Medulla oblongata (tissue), 1 donor: ENCODE measurements at regions not wholly inside any gene's neighbourhood (a gene's known extent, or its start where the extent isn't known, plus 50 kb on each side); places are given as distances from the start of the nearest gene placed in this dataset.

Experiments
- DNase-seq: peaks from one replicate; pipeline ENCODE4 v3.0.0-alpha.2; 2015; ENCODE audit errors: extremely low spot score

GRCh38 chr12:22990501-22990900 lies 365.5 kb downstream of the ETNK1 start:
- no peak for DNase-seq

GRCh38 chr12:22991250-22991844 lies 366.4 kb downstream of the ETNK1 start:
- no peak for DNase-seq

- DNase-seq: no peak
Measured at GRCh38 chr12:22993609-22994315, 368.8 kb downstream of the ETNK1 start.

- DNase-seq: no peak
Measured at GRCh38 chr12:22994316-22994675, 369.3 kb downstream of the ETNK1 start.

- no peak for DNase-seq
Measured at GRCh38 chr12:23001487-23001886, 376.5 kb downstream of the ETNK1 start.

- DNase-seq: no peak
Measured at GRCh38 chr12:23002381-23002780, 377.4 kb downstream of the ETNK1 start.

GRCh38 chr12:23004473-23005020 lies 379.6 kb downstream of the ETNK1 start:
- no peak for DNase-seq

GRCh38 chr12:23005387-23005786 lies 380.4 kb downstream of the ETNK1 start:
- DNase-seq: no peak

- no peak for DNase-seq
Measured at GRCh38 chr12:23006413-23006812, 381.4 kb downstream of the ETNK1 start.

GRCh38 chr12:23008623-23009022 lies 383.7 kb downstream of the ETNK1 start:
- DNase-seq: no peak

GRCh38 chr12:23014749-23015148 lies 389.8 kb downstream of the ETNK1 start:
- no peak for DNase-seq

GRCh38 chr12:23025372-23026016 lies 400.5 kb downstream of the ETNK1 start:
- no peak for DNase-seq

- no peak for DNase-seq
Measured at GRCh38 chr12:23028158-23028802, 403.3 kb downstream of the ETNK1 start.

- DNase-seq: no peak
Measured at GRCh38 chr12:23029185-23029584, 404.2 kb downstream of the ETNK1 start.

- no peak for DNase-seq
Measured at GRCh38 chr12:23039834-23040233, 414.9 kb downstream of the ETNK1 start.

- DNase-seq: no peak
Measured at GRCh38 chr12:23041774-23042173, 416.8 kb downstream of the ETNK1 start.

GRCh38 chr12:23043646-23044045 lies 418.7 kb downstream of the ETNK1 start:
- no peak for DNase-seq

- no peak for DNase-seq
Measured at GRCh38 chr12:23049180-23049579, 424.2 kb downstream of the ETNK1 start.

- no peak for DNase-seq
Measured at GRCh38 chr12:23055004-23055403, 430.0 kb downstream of the ETNK1 start.

- DNase-seq: no peak
Measured at GRCh38 chr12:23057571-23057970, 432.6 kb downstream of the ETNK1 start.

- DNase-seq: no peak
Measured at GRCh38 chr12:23060161-23060560, 435.2 kb downstream of the ETNK1 start.

- no peak for DNase-seq
Measured at GRCh38 chr12:23063206-23063605, 438.2 kb downstream of the ETNK1 start.
